ENCODE measurements at regions not wholly inside any gene's neighbourhood (a gene's known extent, or its start where the extent isn't known, plus 50 kb on each side); places are given as distances from the start of the nearest gene placed in this dataset.

DNA sequence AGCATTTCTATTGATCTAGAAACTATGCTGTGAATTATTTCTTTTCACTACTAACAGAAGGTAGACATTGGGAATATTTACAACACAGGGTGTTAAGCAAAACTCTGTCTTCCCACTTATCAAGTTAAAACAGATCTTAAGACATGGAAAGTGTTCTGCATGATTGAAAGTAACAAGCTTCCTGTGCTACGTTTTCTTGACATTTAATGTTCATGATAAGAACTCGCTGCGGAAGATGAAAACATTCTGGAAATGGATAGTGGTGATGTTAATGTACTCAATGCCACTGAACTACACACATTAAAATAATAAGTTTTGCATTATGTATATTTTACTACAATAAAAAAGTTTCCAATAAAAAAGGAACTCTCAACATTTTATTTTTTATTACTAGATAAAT is 74.4 kb upstream of the SCN7A start:
- TF ChIP-seq POLR2A (IDR thresholded peaks at IDR 0.05; ENCODE audit: low read depth, low read length) (no peak), SMARCA5 (IDR thresholded peaks at IDR 0.05) (no peak), TCF12 (IDR thresholded peaks at IDR 0.05; ENCODE audit: low read depth, low read length) (no peak), EGR1 (IDR thresholded peaks at IDR 0.05; ENCODE audit: borderline replicate concordance in 1 of 2, low read depth in 2 of 2, low read length in 2 of 2) (no peak), ZBTB33 (IDR thresholded peaks at IDR 0.05) (no peak), CTCF (IDR thresholded peaks at IDR 0.05 in 2 of 3, conservative IDR thresholded peaks at IDR 0.05 in 1 of 3; ENCODE audit: control insufficient read depth in 2 of 3, extremely low read depth in 1 of 3, insufficient read depth in 1 of 3, low read depth in 3 of 3, low read length in 3 of 3) (no peak), POLR2AphosphoS5 (IDR thresholded peaks at IDR 0.05; ENCODE audit: low read length) (no peak), RFX5 (IDR thresholded peaks at IDR 0.05; ENCODE audit: low read depth, low read length) (no peak), USF1 (IDR thresholded peaks at IDR 0.05; ENCODE audit: borderline replicate concordance, extremely low read length, insufficient read depth, low read depth, low read length) (no peak), EED (IDR thresholded peaks at IDR 0.05; ENCODE audit: low read depth) (no peak), ETV6 (conservative IDR thresholded peaks at IDR 0.05 in 1 of 2, IDR thresholded peaks at IDR 0.05 in 1 of 2; ENCODE audit: borderline replicate concordance in 1 of 2, low read depth in 1 of 2) (no peak)
- TF ChIP-seq, protein P1, sequence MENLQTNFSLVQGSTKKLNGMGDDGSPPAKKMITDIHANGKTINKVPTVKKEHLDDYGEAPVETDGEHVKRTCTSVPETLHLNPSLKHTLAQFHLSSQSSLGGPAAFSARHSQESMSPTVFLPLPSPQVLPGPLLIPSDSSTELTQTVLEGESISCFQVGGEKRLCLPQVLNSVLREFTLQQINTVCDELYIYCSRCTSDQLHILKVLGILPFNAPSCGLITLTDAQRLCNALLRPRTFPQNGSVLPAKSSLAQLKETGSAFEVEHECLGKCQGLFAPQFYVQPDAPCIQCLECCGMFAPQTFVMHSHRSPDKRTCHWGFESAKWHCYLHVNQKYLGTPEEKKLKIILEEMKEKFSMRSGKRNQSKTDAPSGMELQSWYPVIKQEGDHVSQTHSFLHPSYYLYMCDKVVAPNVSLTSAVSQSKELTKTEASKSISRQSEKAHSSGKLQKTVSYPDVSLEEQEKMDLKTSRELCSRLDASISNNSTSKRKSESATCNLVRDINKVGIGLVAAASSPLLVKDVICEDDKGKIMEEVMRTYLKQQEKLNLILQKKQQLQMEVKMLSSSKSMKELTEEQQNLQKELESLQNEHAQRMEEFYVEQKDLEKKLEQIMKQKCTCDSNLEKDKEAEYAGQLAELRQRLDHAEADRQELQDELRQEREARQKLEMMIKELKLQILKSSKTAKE (IDR thresholded peaks at IDR 0.05; ENCODE audit: low read depth, poor library complexity, severe bottlenecking), result no peak
- TF ChIP-seq, protein P2, sequence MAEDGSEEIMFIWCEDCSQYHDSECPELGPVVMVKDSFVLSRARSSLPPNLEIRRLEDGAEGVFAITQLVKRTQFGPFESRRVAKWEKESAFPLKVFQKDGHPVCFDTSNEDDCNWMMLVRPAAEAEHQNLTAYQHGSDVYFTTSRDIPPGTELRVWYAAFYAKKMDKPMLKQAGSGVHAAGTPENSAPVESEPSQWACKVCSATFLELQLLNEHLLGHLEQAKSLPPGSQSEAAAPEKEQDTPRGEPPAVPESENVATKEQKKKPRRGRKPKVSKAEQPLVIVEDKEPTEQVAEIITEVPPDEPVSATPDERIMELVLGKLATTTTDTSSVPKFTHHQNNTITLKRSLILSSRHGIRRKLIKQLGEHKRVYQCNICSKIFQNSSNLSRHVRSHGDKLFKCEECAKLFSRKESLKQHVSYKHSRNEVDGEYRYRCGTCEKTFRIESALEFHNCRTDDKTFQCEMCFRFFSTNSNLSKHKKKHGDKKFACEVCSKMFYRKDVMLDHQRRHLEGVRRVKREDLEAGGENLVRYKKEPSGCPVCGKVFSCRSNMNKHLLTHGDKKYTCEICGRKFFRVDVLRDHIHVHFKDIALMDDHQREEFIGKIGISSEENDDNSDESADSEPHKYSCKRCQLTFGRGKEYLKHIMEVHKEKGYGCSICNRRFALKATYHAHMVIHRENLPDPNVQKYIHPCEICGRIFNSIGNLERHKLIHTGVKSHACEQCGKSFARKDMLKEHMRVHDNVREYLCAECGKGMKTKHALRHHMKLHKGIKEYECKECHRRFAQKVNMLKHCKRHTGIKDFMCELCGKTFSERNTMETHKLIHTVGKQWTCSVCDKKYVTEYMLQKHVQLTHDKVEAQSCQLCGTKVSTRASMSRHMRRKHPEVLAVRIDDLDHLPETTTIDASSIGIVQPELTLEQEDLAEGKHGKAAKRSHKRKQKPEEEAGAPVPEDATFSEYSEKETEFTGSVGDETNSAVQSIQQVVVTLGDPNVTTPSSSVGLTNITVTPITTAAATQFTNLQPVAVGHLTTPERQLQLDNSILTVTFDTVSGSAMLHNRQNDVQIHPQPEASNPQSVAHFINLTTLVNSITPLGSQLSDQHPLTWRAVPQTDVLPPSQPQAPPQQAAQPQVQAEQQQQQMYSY (CRISPR knock-in tag; IDR thresholded peaks at IDR 0.05), result no peak
